ENCODE measurements at regions not wholly inside any gene's neighbourhood (a gene's known extent, or its start where the extent isn't known, plus 50 kb on each side); places are given as distances from the start of the nearest gene placed in this dataset.

DNA sequence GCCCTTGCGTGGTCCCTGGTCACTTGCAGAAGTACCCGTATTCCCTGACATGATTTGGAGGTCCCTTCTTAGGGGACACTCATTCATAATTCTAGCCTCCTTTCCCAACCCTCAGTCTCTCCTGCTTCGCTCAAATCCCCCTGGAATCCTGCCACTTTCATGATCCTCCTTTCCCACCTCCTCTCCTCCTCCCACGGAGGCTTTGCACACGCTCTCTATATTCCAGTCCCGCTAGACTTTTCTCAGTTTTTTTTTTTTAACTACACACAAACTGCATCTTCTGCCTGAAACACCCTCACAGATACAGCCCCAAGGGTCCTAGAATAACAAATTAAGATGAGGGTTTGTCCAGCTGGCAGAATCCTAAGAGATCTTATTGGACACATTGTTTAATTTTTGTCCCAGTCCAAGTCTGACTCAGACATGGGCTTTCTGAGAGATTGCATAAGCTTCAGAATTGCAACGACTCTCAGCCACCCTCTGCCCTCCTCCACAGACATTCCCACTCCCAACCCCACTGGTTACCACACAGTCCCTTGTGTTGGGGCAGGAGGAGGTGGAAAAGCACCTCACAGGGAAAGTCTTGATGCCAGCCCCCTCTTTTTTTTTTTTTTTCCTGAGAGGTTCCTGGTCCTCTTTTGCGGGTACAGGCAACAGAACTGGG, 739.5 kb upstream of the EEF2KMT start:
- H3K36me3 ChIP-seq (replicated peaks; ENCODE audit: low read depth, low read length): no peaks in the 10 kb centered on the region
- no peaks in the 10 kb centered on the region for H3K9me3 ChIP-seq (ENCODE audit: insufficient read depth, low read length)
- TF ChIP-seq, protein P1, sequence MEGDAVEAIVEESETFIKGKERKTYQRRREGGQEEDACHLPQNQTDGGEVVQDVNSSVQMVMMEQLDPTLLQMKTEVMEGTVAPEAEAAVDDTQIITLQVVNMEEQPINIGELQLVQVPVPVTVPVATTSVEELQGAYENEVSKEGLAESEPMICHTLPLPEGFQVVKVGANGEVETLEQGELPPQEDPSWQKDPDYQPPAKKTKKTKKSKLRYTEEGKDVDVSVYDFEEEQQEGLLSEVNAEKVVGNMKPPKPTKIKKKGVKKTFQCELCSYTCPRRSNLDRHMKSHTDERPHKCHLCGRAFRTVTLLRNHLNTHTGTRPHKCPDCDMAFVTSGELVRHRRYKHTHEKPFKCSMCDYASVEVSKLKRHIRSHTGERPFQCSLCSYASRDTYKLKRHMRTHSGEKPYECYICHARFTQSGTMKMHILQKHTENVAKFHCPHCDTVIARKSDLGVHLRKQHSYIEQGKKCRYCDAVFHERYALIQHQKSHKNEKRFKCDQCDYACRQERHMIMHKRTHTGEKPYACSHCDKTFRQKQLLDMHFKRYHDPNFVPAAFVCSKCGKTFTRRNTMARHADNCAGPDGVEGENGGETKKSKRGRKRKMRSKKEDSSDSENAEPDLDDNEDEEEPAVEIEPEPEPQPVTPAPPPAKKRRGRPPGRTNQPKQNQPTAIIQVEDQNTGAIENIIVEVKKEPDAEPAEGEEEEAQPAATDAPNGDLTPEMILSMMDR (IDR thresholded peaks at IDR 0.05; ENCODE audit: low read depth, low read length): no peak
- TF ChIP-seq EZH2phosphoT487 (IDR thresholded peaks at IDR 0.05; ENCODE audit: low read depth): no peak
- H3K9ac ChIP-seq (ENCODE audit: low read length): no peak overlapping the region
- no peak overlapping the region for H3K27ac ChIP-seq (ENCODE audit: low read length)
- H4K20me1 ChIP-seq (ENCODE audit: insufficient read depth, low read length): no peaks in the 10 kb centered on the region
- no peak overlapping the region for H3K4me3 ChIP-seq (ENCODE audit: low read length)
- H3K4me1 ChIP-seq (ENCODE audit: low read length): no peaks in the 10 kb centered on the region
- no peak overlapping the region for H3K4me2 ChIP-seq (ENCODE audit: low read length)
- H3K27me3 ChIP-seq (ENCODE audit: low read depth, low read length): no peaks in the 10 kb centered on the region
- H2AFZ ChIP-seq (ENCODE audit: low read depth, low read length): no peak overlapping the region
- H3K79me2 ChIP-seq (ENCODE audit: low read length): no peaks in the 10 kb centered on the region

- no peaks in the 10 kb centered on the region for H3K9me3 ChIP-seq (ENCODE audit: insufficient read depth, low read length)
- no peak overlapping the region for H3K4me3 ChIP-seq (ENCODE audit: low read length)
- H3K4me2 ChIP-seq (ENCODE audit: low read length): no peak overlapping the region
- no peaks in the 10 kb centered on the region for H3K27me3 ChIP-seq (ENCODE audit: low read depth, low read length)
- no peak overlapping the region for H3K27ac ChIP-seq (ENCODE audit: low read length)
- H3K36me3 ChIP-seq (replicated peaks; ENCODE audit: low read depth, low read length): no peaks in the 10 kb centered on the region
- H4K20me1 ChIP-seq (ENCODE audit: insufficient read depth, low read length): no peaks in the 10 kb centered on the region
- no peak overlapping the region for H3K9ac ChIP-seq (ENCODE audit: low read length)
- no peak for TF ChIP-seq EZH2phosphoT487 (IDR thresholded peaks at IDR 0.05; ENCODE audit: low read depth)
- TF ChIP-seq, protein P1 (IDR thresholded peaks at IDR 0.05; ENCODE audit: low read depth, low read length): no peak
- no peak overlapping the region for H2AFZ ChIP-seq (ENCODE audit: low read depth, low read length)
- no peaks in the 10 kb centered on the region for H3K79me2 ChIP-seq (ENCODE audit: low read length)
- H3K4me1 ChIP-seq (ENCODE audit: low read length): no peaks in the 10 kb centered on the region
Observed at GRCh38 chr16:5835876-5836275, 738.3 kb upstream of the EEF2KMT start.

DNA sequence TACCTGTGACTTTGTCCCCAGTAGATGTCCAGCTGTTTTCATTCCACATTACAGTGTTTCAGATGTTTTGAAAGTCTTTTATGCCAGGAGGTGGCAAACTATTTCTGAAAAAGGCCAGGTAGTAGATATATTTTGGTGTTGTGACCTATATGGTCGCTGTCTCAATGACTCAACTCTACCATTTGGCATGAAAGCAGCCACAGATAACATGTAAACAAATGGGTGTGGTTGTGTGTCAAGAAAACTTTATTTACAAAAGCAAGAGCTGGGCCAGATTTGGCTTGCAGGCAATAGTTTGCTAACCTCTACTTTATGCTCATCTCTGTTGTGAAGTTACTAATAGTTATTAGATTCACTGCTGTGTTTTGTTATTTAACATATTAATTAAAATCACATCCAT, 728.7 kb upstream of the EEF2KMT start:
- H3K27ac ChIP-seq (ENCODE audit: low read length): no peak overlapping the region
- H3K4me3 ChIP-seq (ENCODE audit: low read length): no peak overlapping the region
- no peak overlapping the region for H3K9ac ChIP-seq (ENCODE audit: low read length)
- TF ChIP-seq, protein P1 (IDR thresholded peaks at IDR 0.05; ENCODE audit: low read depth, low read length): no peak
- TF ChIP-seq EZH2phosphoT487 (IDR thresholded peaks at IDR 0.05; ENCODE audit: low read depth): no peak
- H3K36me3 ChIP-seq (replicated peaks; ENCODE audit: low read depth, low read length): no peaks in the 10 kb centered on the region
- H3K4me2 ChIP-seq (ENCODE audit: low read length): no peak overlapping the region
- H3K79me2 ChIP-seq (ENCODE audit: low read length): no peaks in the 10 kb centered on the region
- no peaks in the 10 kb centered on the region for H4K20me1 ChIP-seq (ENCODE audit: insufficient read depth, low read length)
- H3K4me1 ChIP-seq (ENCODE audit: low read length): no peaks in the 10 kb centered on the region
- H3K27me3 ChIP-seq (ENCODE audit: low read depth, low read length): no peaks in the 10 kb centered on the region
- no peak overlapping the region for H2AFZ ChIP-seq (ENCODE audit: low read depth, low read length)
- H3K9me3 ChIP-seq (ENCODE audit: insufficient read depth, low read length): no peaks in the 10 kb centered on the region

DNA sequence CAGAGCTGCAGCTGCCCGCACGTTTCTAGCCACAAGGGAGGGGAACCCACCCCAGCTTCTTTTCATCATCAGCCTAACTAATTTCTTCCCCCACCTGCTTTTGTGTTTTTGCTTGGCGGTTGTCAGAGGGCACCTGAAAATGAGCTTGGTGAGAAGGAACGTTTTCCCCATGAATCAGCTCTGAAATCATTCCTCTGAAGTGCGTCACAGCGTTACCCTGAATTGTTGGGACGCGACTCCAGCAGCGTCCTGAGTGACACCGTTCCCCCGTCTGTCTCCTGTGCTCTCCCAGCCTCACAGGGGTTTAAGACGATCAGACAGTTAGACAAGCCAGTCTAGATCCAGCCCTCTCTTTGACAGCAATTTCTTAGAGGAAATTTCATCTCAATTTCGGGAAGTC, 722.9 kb upstream of the EEF2KMT start:
- Histone ChIP-seq H3K27ac (ENCODE audit: low read length) (no peak overlapping the region), H3K4me2 (ENCODE audit: low read length) (no peak overlapping the region), H3K9me3 (ENCODE audit: insufficient read depth, low read length) (no peaks in the 10 kb centered on the region), H3K4me1 (ENCODE audit: low read length) (no peaks in the 10 kb centered on the region), H2AFZ (ENCODE audit: low read depth, low read length) (no peak overlapping the region), H3K79me2 (ENCODE audit: low read length) (no peaks in the 10 kb centered on the region), H3K4me3 (ENCODE audit: low read length) (no peak overlapping the region), H3K9ac (ENCODE audit: low read length) (no peak overlapping the region), H3K27me3 (ENCODE audit: low read depth, low read length) (no peaks in the 10 kb centered on the region), H4K20me1 (ENCODE audit: insufficient read depth, low read length) (no peaks in the 10 kb centered on the region), H3K36me3 (replicated peaks; ENCODE audit: low read depth, low read length) (no peaks in the 10 kb centered on the region)
- no peak for TF ChIP-seq EZH2phosphoT487 (IDR thresholded peaks at IDR 0.05; ENCODE audit: low read depth)
- TF ChIP-seq, protein P1 (IDR thresholded peaks at IDR 0.05; ENCODE audit: low read depth, low read length): no peak
